ENCODE measurements at regions not wholly inside any gene's neighbourhood (a gene's known extent, or its start where the extent isn't known, plus 50 kb on each side); places are given as distances from the start of the nearest gene placed in this dataset.

GRCh38 chr14:34138175-34138574 is 187.3 kb upstream of the EGLN3 start:
- TF ChIP-seq EP300 (IDR thresholded peaks at IDR 0.05), result no peak
- TF ChIP-seq CTCF (IDR thresholded peaks at IDR 0.05), result no peak
